ENCODE measurements at regions not wholly inside any gene's neighbourhood (a gene's known extent, or its start where the extent isn't known, plus 50 kb on each side); places are given as distances from the start of the nearest gene placed in this dataset.
"Not testable (repeated sequence)": the region's sequence is repeated elsewhere in the genome, so short reads cannot be mapped to it uniquely, and the experiment has no call there.

GRCh38 chr1:93773049-93773838 is 91.6 kb upstream of the BCAR3 start:
- no peak for DNase-seq (ENCODE audit: low read depth)

- no peak for DNase-seq (ENCODE audit: low read depth)
Measured at GRCh38 chr1:93771843-93772242, 90.2 kb upstream of the BCAR3 start.

- DNase-seq (ENCODE audit: low read depth), result no peak
Measured at GRCh38 chr1:93770640-93771039, 89.0 kb upstream of the BCAR3 start.

GRCh38 chr1:93769777-93770176 is 88.1 kb upstream of the BCAR3 start:
- no peak for DNase-seq (ENCODE audit: low read depth)

- no peak for DNase-seq (ENCODE audit: low read depth)
Measured at GRCh38 chr1:93768380-93768863, 86.8 kb upstream of the BCAR3 start.

GRCh38 chr1:93766451-93766850 is 84.8 kb upstream of the BCAR3 start:
- DNase-seq (ENCODE audit: low read depth), result no peak

- no peak for DNase-seq (ENCODE audit: low read depth)
Measured at GRCh38 chr1:93765099-93765498, 83.5 kb upstream of the BCAR3 start.

GRCh38 chr1:93764366-93764750 is 82.7 kb upstream of the BCAR3 start:
- DNase-seq (ENCODE audit: low read depth), result no peak

- DNase-seq (ENCODE audit: low read depth), result no peak
Measured at GRCh38 chr1:93763704-93764365, 82.2 kb upstream of the BCAR3 start.

GRCh38 chr1:93758842-93759515 is 77.3 kb upstream of the BCAR3 start:
- no peak for DNase-seq (ENCODE audit: low read depth)

- DNase-seq (ENCODE audit: low read depth), result no peak
Measured at GRCh38 chr1:93757256-93758036, 75.8 kb upstream of the BCAR3 start.

GRCh38 chr1:93756657-93757056 is 75.0 kb upstream of the BCAR3 start:
- no peak for DNase-seq (ENCODE audit: low read depth)

- DNase-seq (ENCODE audit: low read depth), result not testable (repeated sequence)
Measured at GRCh38 chr1:93755251-93755715, 73.6 kb upstream of the BCAR3 start.

GRCh38 chr1:93753791-93754763 is 72.4 kb upstream of the BCAR3 start:
- DNase-seq (ENCODE audit: low read depth), result no peak

GRCh38 chr1:93751377-93752250 is 70.0 kb upstream of the BCAR3 start:
- no peak for DNase-seq (ENCODE audit: low read depth)

GRCh38 chr1:93750955-93751354 is 69.3 kb upstream of the BCAR3 start:
- DNase-seq (ENCODE audit: low read depth), result no peak

GRCh38 chr1:93749894-93750301 is 68.3 kb upstream of the BCAR3 start:
- DNase-seq (ENCODE audit: low read depth), result no peak

GRCh38 chr1:93749487-93749886 is 67.8 kb upstream of the BCAR3 start:
- DNase-seq (ENCODE audit: low read depth), result no peak

- DNase-seq (ENCODE audit: low read depth), result no peak
Measured at GRCh38 chr1:93746021-93746812, 64.6 kb upstream of the BCAR3 start.
